OCI-LY1 (cell line): ENCODE measurements at regions not wholly inside any gene's neighbourhood (a gene's known extent, or its start where the extent isn't known, plus 50 kb on each side); places are given as distances from the start of the nearest gene placed in this dataset.

Experiments used
- H2AFZ ChIP-seq: fragments of 200-600 bp; sonication (generic), shearing (Covaris generic); 2 replicates; pipeline ENCODE4 v1.6.0; 2014; ENCODE audit warnings: antibody characterized with exemption, mild to moderate bottlenecking, low read length
- H3F3A ChIP-seq: fragments of 200-600 bp; sonication (generic), shearing (Covaris generic); 2 replicates; pipeline ENCODE4 v1.6.0; 2014; ENCODE audit warnings: mild to moderate bottlenecking, antibody characterized with exemption, low read length, moderate library complexity; ENCODE audit not compliant: insufficient read depth
- H3K27ac ChIP-seq: fragments of 200-600 bp; sonication (generic); 2 replicates; pipeline ENCODE4 v1.5.1; 2014; ENCODE audit warnings: low read length, mixed run types, mild to moderate bottlenecking, low read depth; ENCODE audit not compliant: poor library complexity, severe bottlenecking
- H3K27me3 ChIP-seq: fragments of 200-600 bp; sonication (generic); 2 replicates; pipeline ENCODE4 v1.6.0; 2014; ENCODE audit warnings: antibody characterized with exemption, mild to moderate bottlenecking, low read length, moderate library complexity; ENCODE audit not compliant: insufficient read depth
- H3K36me3 ChIP-seq: fragments of 200-600 bp; sonication (generic); 2 replicates; pipeline ENCODE4 v1.6.1; 2014; ENCODE audit warnings: mild to moderate bottlenecking, antibody characterized with exemption, low read length, moderate library complexity, mixed read lengths; ENCODE audit not compliant: insufficient read depth
- H3K4me1 ChIP-seq: fragments of 200-600 bp; sonication (generic); 2 replicates; pipeline ENCODE4 v1.5.1; 2014; ENCODE audit warnings: mild to moderate bottlenecking, low read length, moderate library complexity; ENCODE audit not compliant: insufficient read depth, severe bottlenecking
- H3K4me2 ChIP-seq: fragments of 200-600 bp; sonication (generic), shearing (Covaris generic); 2 replicates; pipeline ENCODE4 v1.6.1; 2014; ENCODE audit warnings: low read length
- H3K4me3 ChIP-seq: fragments of 200-600 bp; sonication (generic); 2 replicates; pipeline ENCODE4 v1.5.1; 2014; ENCODE audit warnings: low read length, low read depth, mild to moderate bottlenecking, mixed read lengths; ENCODE audit not compliant: poor library complexity, severe bottlenecking
- H3K79me2 ChIP-seq: fragments of 200-600 bp; shearing (Covaris generic); 2 replicates; pipeline ENCODE4 v1.6.1; 2016; ENCODE audit warnings: mixed run types, low read length, mixed read lengths; ENCODE audit not compliant: insufficient read depth
- H3K9ac ChIP-seq: fragments of 200-600 bp; sonication (generic), shearing (Covaris generic); 2 replicates; pipeline ENCODE4 v1.6.1; 2014; ENCODE audit warnings: mild to moderate bottlenecking, low read length, mixed read lengths
- H3K9me2 ChIP-seq: fragments of 200-600 bp; sonication (generic), shearing (Covaris generic); 2 replicates; pipeline ENCODE4 v1.6.1; 2014; ENCODE audit warnings: low read depth, mild to moderate bottlenecking, low read length, mixed read lengths
- H3K9me3 ChIP-seq: fragments of 200-600 bp; shearing (Covaris generic); 2 replicates; pipeline ENCODE4 v1.6.1; 2014; ENCODE audit warnings: low read length, mixed read lengths
- H4K20me1 ChIP-seq: fragments of 200-600 bp; sonication (generic), shearing (Covaris generic); 2 replicates; pipeline ENCODE4 v1.6.0; 2016; ENCODE audit warnings: mild to moderate bottlenecking, low read length; ENCODE audit not compliant: insufficient read depth
- CTCF ChIP-seq: fragments of 200-600 bp; sonication (generic), shearing (Covaris generic); IDR thresholded peaks from 2 replicates; pipeline ENCODE4 v1.5.1; 2017; ENCODE audit warnings: mild to moderate bottlenecking, antibody characterized with exemption, low read length, moderate library complexity, mixed read lengths
- EZH2 ChIP-seq: fragments of 200-600 bp; sonication (generic), shearing (Covaris generic); IDR thresholded peaks from 2 replicates; pipeline ENCODE4 v1.8.0; 2017; ENCODE audit warnings: borderline replicate concordance, mixed run types, mild to moderate bottlenecking, antibody characterized with exemption, low read length, moderate library complexity, mixed read lengths

GRCh38 chr18:30632071-30632698, 410.4 kb downstream of the DSC3 start:
- H4K20me1 ChIP-seq = no peaks in the 10 kb centered on the region
- H3K4me3 ChIP-seq = no peak overlapping the region
- H3F3A ChIP-seq = no peaks in the 10 kb centered on the region
- no peaks in the 10 kb centered on the region for H3K79me2 ChIP-seq
- no peak overlapping the region for H3K4me2 ChIP-seq
- H3K27ac ChIP-seq = no peak overlapping the region
- H3K27me3 ChIP-seq = no peaks in the 10 kb centered on the region
- H2AFZ ChIP-seq = no peak overlapping the region
- no peak overlapping the region for H3K9ac ChIP-seq
- no peaks in the 10 kb centered on the region for H3K9me2 ChIP-seq
- no peaks in the 10 kb centered on the region for H3K36me3 ChIP-seq
- no peaks in the 10 kb centered on the region for H3K9me3 ChIP-seq
- no peaks in the 10 kb centered on the region for H3K4me1 ChIP-seq
- no peak for TF ChIP-seq CTCF
- TF ChIP-seq EZH2 = no peak

GRCh38 chr18:30625961-30626360, 416.6 kb downstream of the DSC3 start:
- no peak overlapping the region for H3K27ac ChIP-seq
- H3K79me2 ChIP-seq = no peaks in the 10 kb centered on the region
- no peaks in the 10 kb centered on the region for H4K20me1 ChIP-seq
- no peaks in the 10 kb centered on the region for H3K9me2 ChIP-seq
- no peak overlapping the region for H3K4me3 ChIP-seq
- H3K9ac ChIP-seq = no peak overlapping the region
- no peaks in the 10 kb centered on the region for H3K9me3 ChIP-seq
- H3K4me2 ChIP-seq = no peak overlapping the region
- TF ChIP-seq EZH2 = no peak
- TF ChIP-seq CTCF = no peak
- no peaks in the 10 kb centered on the region for H3F3A ChIP-seq
- no peaks in the 10 kb centered on the region for H3K4me1 ChIP-seq
- no peak overlapping the region for H2AFZ ChIP-seq
- no peaks in the 10 kb centered on the region for H3K27me3 ChIP-seq
- no peaks in the 10 kb centered on the region for H3K36me3 ChIP-seq

- TF ChIP-seq EZH2 (no peak), CTCF (no peak)
- H4K20me1 ChIP-seq = no peaks in the 10 kb centered on the region
- H3F3A ChIP-seq = no peaks in the 10 kb centered on the region
- no peak overlapping the region for H3K4me3 ChIP-seq
- H3K9ac ChIP-seq = no peak overlapping the region
- H3K27ac ChIP-seq = no peak overlapping the region
- H3K4me2 ChIP-seq = no peak overlapping the region
- no peaks in the 10 kb centered on the region; the same call in 1 of the 2 replicates for H3K9me2 ChIP-seq
- no peak overlapping the region for H2AFZ ChIP-seq
- H3K9me3 ChIP-seq = no peaks in the 10 kb centered on the region
- no peaks in the 10 kb centered on the region for H3K27me3 ChIP-seq
- no peaks in the 10 kb centered on the region for H3K79me2 ChIP-seq
- no peaks in the 10 kb centered on the region for H3K36me3 ChIP-seq
- no peaks in the 10 kb centered on the region for H3K4me1 ChIP-seq
Observed at GRCh38 chr18:30623401-30624065, 419.0 kb downstream of the DSC3 start.
